CMK (cell line): ENCODE measurements at regions not wholly inside any gene's neighbourhood (a gene's known extent, or its start where the extent isn't known, plus 50 kb on each side); places are given as distances from the start of the nearest gene placed in this dataset.

Experiments used
- DNase-seq: peaks from one replicate; pipeline ENCODE4 v3.0.0-alpha.2; 2010; ENCODE audit warnings: low read depth

GRCh38 chr15:98025237-98025636 lies 64.7 kb downstream of the ARRDC4 start:
- DNase-seq = no peak

GRCh38 chr15:98034731-98035130 lies 74.2 kb downstream of the ARRDC4 start:
- DNase-seq = no peak

DNA sequence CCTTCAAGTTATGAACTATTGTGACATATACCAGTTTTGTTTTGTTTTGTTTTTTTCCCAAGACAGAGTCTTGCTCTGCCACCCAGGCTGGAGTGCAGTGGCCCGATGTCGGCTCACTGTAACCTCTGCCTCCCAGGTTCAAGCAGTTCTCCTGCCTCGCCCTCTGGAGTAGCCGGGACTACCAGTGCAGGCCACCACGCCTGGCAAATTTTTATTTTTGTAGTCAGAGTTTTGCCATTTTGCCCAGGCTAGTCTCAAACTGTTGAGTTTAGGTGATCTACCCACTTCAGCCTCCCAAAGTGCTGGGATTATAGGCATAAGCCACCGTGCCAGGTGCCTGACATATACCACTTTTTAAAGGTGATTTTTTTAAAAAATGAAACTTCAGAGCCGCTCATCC lies 74.6 kb downstream of the ARRDC4 start:
- no peak for DNase-seq

GRCh38 chr15:98035577-98036010 lies 75.1 kb downstream of the ARRDC4 start:
- DNase-seq = no peak

GRCh38 chr15:98039596-98039995 lies 79.1 kb downstream of the ARRDC4 start:
- no peak for DNase-seq

DNA sequence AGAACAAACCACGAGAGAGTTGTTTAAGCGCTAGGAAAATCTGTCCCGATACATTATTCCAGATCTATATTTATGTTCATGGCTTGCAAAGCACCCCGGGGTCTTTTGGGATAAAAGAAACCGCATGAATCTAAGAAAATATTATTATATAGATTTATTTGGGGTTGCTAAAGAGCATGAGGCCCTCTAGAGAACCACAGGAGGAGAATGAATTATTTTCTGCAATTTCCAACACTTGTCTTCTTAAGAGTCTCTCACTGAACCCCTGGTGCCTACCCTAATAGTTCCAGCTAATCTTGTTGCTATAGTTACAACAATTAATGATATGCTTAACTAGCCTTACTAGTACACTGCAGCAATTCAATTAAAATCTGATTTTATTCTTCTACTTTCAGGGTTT lies 79.6 kb downstream of the ARRDC4 start:
- no peak for DNase-seq

GRCh38 chr15:98043160-98044014 lies 82.9 kb downstream of the ARRDC4 start:
- DNase-seq = no peak

DNA sequence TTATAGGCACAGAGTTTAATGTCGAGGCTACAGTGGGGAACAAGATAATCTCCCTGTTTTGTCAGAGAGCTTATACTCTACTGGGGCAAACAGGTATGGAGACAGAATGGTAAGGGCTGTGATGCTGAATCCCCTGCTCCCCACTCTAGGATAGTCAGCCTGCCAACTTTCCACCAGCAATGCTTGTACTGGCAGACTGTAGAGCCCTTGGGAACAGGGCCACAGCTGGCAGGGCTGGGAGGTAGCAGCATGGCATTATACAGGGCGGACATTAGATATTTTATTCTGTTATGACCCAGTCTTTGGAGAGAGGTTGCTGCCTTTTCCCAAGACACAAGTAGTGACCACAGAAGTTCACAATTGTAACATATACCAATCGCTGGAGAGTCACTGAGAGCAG lies 91.2 kb downstream of the ARRDC4 start:
- no peak for DNase-seq

GRCh38 chr15:98057453-98057852 lies 97.0 kb downstream of the ARRDC4 start:
- DNase-seq = no peak

DNA sequence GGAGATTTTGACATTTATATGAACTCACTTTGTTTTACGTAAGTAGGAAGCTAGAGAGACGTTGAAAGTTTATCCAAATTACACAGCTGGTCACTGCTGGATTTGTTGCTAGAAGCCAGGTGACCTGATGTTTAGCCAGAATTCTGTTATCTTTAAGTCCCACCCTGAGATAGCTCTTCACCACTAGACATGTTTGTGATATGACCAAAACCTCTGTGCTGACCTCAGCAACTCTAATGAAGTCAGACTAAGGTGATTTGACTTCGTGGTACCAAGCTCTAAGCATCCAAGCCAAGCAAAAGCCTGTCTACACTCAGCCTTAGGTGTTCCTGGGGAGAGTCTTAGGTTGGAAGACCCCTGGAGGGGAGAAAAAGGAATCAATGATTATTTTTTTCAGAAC lies 102.4 kb downstream of the ARRDC4 start:
- no peak for DNase-seq

- DNase-seq = no peak
These were observed 102.8 kb downstream of the ARRDC4 start for GRCh38 chr15:98063315-98063714.

- DNase-seq = no peak
These were observed 103.4 kb downstream of the ARRDC4 start for GRCh38 chr15:98063871-98064270.

DNA sequence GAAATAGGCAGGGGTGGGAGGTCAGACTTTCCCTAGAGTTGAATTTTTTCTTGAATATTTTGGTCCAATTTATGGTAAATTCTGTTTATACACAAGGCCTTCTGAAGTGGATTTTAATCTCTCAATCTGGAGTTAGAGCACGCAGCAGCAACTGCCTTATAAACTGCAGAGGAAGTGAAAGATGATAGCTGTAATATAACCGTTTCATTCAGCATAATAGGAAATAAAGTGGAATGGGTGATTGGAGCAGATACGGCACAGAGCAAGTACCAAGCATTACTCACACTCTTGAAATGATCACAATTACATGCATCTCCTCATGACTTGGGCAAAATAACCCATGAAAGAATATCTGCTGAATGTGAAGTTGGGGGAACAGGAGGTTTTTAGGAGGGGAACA lies 106.8 kb downstream of the ARRDC4 start:
- DNase-seq = no peak

- no peak for DNase-seq
These were observed 108.8 kb downstream of the ARRDC4 start for GRCh38 chr15:98069256-98069655.

DNA sequence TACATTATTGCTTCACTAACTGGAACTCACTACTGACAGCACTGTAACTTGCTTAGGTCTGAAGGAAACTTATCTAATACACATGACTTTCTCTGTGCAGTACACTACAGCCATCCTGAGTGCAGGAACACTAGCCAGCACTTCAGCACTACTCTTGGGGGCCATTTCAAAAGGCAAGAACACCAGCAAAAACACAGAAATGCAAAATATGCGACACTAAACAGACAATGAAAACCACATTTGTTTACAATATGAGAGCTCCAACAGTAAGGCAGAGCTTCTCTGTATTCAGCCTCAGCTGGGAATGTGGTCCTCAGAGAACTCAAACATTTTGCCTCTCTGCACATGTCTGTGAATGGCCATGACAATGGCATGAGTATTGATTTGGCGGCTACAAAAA lies 109.6 kb downstream of the ARRDC4 start:
- no peak for DNase-seq

- DNase-seq = no peak
These were observed 111.3 kb downstream of the ARRDC4 start for GRCh38 chr15:98071786-98072185.

- no peak for DNase-seq
These were observed 114.9 kb downstream of the ARRDC4 start for GRCh38 chr15:98075441-98075840.

DNA sequence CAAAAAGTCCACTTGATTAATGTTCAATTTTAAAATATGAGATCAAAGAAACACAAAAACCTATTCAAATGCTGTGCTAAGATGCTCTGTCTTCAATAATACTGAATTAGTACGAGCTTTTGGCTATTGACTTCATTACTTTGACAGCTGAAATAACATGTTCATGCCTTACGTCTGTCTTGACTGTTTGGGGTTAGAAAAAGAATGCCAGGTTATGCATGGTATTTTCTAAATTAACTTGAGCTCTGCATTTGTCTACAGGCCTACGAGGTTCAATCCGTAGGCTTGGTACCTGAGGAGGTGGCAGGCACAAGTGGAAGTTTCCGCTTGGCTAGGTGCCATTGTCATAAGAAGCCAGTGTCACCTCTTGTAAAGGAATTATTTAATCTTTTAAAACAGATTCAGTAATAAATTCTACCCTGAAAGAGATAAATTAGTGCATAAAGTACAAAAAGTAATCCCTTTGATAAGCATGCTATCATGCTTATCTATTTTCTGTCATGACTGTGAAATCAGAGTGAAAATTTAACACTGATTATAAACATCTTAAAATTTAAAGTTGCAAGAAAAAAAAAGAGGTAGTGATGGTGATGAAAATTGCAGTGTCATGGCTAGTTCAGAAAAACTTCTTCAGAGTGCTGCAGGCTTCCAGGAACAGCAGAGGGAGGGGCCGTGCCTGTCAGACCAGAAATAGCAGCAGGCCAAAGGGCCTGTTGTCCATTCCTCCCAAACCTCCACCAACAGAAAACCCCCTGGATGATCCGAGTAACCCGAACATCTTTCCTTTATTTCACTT lies 115.7 kb downstream of the ARRDC4 start:
- DNase-seq = no peak

DNA sequence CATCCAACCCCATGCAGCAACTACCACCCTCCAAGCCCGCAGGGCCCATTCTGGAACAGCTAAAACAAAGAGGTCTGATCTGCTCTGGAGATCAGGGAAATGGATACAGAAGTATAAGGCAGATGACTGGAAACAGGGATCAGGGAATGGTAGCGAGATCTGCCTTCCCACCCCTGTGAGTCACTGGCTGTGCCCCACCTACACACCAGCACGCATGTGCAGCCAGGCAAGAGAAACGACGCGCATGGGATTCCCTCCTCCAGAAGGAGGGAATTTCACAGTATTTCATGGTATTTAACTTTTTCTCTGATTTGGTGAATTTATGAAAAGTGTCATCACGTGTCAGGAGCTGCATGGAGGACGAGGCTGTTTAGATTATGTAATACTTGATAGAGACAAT lies 116.7 kb downstream of the ARRDC4 start:
- no peak for DNase-seq

GRCh38 chr15:98080791-98081190 lies 120.3 kb downstream of the ARRDC4 start:
- DNase-seq = no peak

- no peak for DNase-seq
These were observed 122.9 kb downstream of the ARRDC4 start for GRCh38 chr15:98083203-98083910.

DNA sequence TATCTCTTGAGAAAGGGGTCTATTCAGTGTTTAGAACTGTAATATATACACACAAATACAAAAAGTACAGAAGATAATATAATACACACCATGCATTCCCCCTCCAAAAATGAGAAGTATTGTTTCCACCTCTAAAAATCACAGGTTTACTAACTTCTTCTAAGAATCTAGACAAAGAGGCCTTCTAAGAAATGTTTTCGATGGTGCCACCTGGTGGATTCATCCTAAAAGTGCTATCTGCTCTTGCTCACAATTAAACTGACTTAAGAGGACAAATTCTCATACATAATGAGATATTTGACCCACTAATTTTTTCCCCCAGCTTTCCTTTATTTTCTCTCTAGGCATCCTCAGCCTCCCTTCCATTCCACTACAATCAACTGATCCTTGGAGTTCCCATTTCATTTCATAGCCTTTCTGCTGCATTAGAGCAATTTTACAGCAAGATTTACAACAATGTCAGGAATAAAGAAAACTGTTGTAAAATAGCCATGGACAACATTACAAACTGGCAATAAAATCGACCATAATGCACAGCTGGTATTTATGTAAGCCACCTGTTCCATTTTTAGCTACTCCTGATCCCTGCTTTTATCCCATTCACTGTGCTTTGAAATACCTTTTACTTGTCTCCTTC lies 124.6 kb downstream of the ARRDC4 start:
- DNase-seq = no peak
